Mammary epithelial cell (primary cell): ENCODE measurements at regions not wholly inside any gene's neighbourhood (a gene's known extent, or its start where the extent isn't known, plus 50 kb on each side); places are given as distances from the start of the nearest gene placed in this dataset.

Experiments used
- EZH2 ChIP-seq: IDR thresholded peaks from 2 replicates; pipeline ENCODE4 v1.6.1; 2012; ENCODE audit warnings: low read length, inconsistent platforms, borderline replicate concordance
- TF ChIP-seq, protein P1 (sequence below), 2 donors: IDR thresholded peaks in 1 of 2; conservative IDR thresholded peaks in 1 of 2; 2 replicates each; pipeline ENCODE4 v1.5.1; 2011 to 2012; ENCODE audit warnings: inconsistent platforms in 2 of 2, low read length in 2 of 2, mild to moderate bottlenecking in 2 of 2, control low read depth in 1 of 2, low read depth in 1 of 2; ENCODE audit not compliant: insufficient read depth in 1 of 2; ENCODE audit errors: extremely low read depth in 1 of 2

DNA sequence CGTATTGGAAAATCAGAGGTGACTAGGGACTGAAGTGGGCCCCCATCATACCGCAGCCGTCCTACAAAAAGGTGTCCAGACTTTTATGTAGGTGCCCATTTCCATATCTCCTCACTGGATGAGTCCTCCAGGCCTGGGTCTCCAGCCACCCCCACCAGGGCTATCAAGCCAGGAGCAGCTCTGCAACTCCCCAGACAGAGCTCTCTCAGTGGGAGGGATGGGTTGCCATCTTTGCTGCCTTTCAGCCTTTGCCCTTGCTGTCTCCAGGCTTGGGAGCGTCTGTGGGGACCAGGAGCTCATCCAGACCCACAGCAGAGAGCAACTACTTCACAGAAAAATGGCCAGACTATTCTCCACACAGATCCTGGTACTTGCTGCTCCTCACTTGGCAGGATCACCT lies 802.7 kb upstream of the IGFBP3 start:
- TF ChIP-seq, protein P1, sequence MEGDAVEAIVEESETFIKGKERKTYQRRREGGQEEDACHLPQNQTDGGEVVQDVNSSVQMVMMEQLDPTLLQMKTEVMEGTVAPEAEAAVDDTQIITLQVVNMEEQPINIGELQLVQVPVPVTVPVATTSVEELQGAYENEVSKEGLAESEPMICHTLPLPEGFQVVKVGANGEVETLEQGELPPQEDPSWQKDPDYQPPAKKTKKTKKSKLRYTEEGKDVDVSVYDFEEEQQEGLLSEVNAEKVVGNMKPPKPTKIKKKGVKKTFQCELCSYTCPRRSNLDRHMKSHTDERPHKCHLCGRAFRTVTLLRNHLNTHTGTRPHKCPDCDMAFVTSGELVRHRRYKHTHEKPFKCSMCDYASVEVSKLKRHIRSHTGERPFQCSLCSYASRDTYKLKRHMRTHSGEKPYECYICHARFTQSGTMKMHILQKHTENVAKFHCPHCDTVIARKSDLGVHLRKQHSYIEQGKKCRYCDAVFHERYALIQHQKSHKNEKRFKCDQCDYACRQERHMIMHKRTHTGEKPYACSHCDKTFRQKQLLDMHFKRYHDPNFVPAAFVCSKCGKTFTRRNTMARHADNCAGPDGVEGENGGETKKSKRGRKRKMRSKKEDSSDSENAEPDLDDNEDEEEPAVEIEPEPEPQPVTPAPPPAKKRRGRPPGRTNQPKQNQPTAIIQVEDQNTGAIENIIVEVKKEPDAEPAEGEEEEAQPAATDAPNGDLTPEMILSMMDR (conservative IDR thresholded peaks at IDR 0.05 in 1 of 2, IDR thresholded peaks at IDR 0.05 in 1 of 2; ENCODE audit: extremely low read depth in 1 of 2, insufficient read depth in 1 of 2, low read depth in 1 of 2, low read length in 2 of 2): no peak
- no peak for TF ChIP-seq EZH2
